ENCODE measurements at regions not wholly inside any gene's neighbourhood (a gene's known extent, or its start where the extent isn't known, plus 50 kb on each side); places are given as distances from the start of the nearest gene placed in this dataset.

DNA sequence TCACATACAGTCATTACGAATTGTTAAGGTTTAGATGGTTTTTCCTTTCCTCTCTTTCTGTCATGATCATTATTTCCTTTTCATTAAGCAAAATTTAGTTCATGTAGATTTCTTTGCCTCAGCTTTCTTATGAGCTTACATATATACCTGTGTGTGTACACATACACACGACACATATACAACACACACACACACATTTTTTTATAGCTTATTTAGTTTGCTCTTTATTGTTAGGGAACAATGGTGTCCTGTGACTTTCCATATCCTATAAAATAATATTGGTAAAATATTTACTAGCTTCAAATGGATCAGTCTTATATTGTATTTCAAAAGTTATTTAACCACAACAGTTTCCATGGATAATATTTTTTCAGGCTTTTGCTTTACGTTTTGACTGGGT lies 840.7 kb downstream of the PCDH18 start (continued):
- TF ChIP-seq NFXL1 (IDR thresholded peaks at IDR 0.05; ENCODE audit: borderline replicate concordance) (no peak), SMARCA5 (IDR thresholded peaks at IDR 0.05) (no peak), KAT2A (conservative IDR thresholded peaks at IDR 0.05; ENCODE audit: control insufficient read depth, low read depth, low read length) (no peak), MTA2 (IDR thresholded peaks at IDR 0.05; ENCODE audit: low read depth) (no peak)
- TF ChIP-seq, protein P1, sequence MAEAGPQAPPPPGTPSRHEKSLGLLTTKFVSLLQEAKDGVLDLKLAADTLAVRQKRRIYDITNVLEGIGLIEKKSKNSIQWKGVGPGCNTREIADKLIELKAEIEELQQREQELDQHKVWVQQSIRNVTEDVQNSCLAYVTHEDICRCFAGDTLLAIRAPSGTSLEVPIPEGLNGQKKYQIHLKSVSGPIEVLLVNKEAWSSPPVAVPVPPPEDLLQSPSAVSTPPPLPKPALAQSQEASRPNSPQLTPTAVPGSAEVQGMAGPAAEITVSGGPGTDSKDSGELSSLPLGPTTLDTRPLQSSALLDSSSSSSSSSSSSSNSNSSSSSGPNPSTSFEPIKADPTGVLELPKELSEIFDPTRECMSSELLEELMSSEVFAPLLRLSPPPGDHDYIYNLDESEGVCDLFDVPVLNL (IDR thresholded peaks at IDR 0.05; ENCODE audit: low read depth, low read length): no peak

DNA sequence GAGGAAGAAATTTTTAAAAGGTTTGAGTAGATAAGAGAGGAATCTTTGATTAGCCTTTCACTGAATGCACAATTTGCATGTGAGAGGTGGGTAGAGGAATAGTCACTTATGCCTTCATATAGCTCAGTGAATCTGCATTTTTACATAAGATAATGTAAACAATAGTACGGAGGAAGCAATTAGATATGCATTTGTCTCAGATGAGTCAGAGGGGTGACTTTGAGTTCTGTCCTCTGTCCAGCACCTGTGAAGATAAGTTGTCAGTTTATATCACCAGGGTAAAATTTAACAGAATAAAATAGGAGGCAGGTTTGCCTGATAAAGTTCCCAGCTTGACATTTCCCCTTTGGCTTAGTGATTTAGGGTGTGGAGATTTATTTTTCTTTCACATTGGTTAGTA lies 841.9 kb downstream of the PCDH18 start:
- H3K4me3 ChIP-seq: no peak overlapping the region
- no peaks in the 10 kb centered on the region for H3K36me3 ChIP-seq (ENCODE audit: control insufficient read depth in 2 of 2, insufficient read depth in 2 of 2, low read length in 1 of 2)
- no peak overlapping the region for H3K9ac ChIP-seq (ENCODE audit: control insufficient read depth, insufficient read depth, low read length)
- ChIA-PET RAD21 (ENCODE audit: unreplicated experiment) (interaction anchor here (1.0 to 1.7 kb wide), 4 partner anchors 8 to 174 kb away, joined by 3 read pairs; no protein-coding TSS in a partner anchor), POLR2A (interaction anchor here (0.8 to 1.3 kb wide), 2 partner anchors 10 to 39 kb away, joined by 3 read pairs; no protein-coding TSS in a partner anchor), CTCF (interaction anchor here (1.0 to 1.4 kb wide), 3 partner anchors 22 to 174 kb away, joined by 4 read pairs; no protein-coding TSS in a partner anchor), SMC1A (ENCODE audit: uncharacterized antibody, unreplicated experiment) (interaction anchor here (0.8 to 4.7 kb wide), 14 partner anchors 9 to 214 kb away, joined by 3 to 24 read pairs (median 5); no protein-coding TSS in a partner anchor)
- no peak overlapping the region for H3K27ac ChIP-seq (ENCODE audit: control insufficient read depth, insufficient read depth)
- WGBS (ENCODE audit: insufficient coverage, insufficient replicate concordance, low lambda C conversion rate, missing lambda C conversion rate): 45% methylated on average over 1 of the region's 1 CpG
- no peaks in the 10 kb centered on the region for H3K27me3 ChIP-seq (replicated peaks in 1 of 2; ENCODE audit: control insufficient read depth in 2 of 2, insufficient read depth in 2 of 2, low read length in 1 of 2)
- FAIRE-seq (no peak), DNase-seq (ENCODE audit: low read depth, low spot score) (no peak), ATAC-seq (peak; percentile 44)
- intact Hi-C loops (cut with micrococcal nuclease; ENCODE audit: unreplicated experiment): no loop called here
- H3K79me2 ChIP-seq (ENCODE audit: control insufficient read depth, insufficient read depth, low read length): no peaks in the 10 kb centered on the region
- no TSS peak for BruUV-seq (replicated peaks)
- in situ Hi-C loops (cut with MboI): no loop called here
- no peaks in the 10 kb centered on the region for H3K9me3 ChIP-seq (replicated peaks; ENCODE audit: control insufficient read depth, insufficient read depth, low read length)
- TF ChIP-seq LARP7 (IDR thresholded peaks at IDR 0.05) (no peak), MYC (IDR thresholded peaks at IDR 0.05; ENCODE audit: insufficient read depth, insufficient read length, insufficient replicate concordance, low read length, severe bottlenecking) (no peak), EZH2 (IDR thresholded peaks at IDR 0.05; ENCODE audit: borderline replicate concordance, control insufficient read depth, low read depth, low read length) (no peak), RFX5 (IDR thresholded peaks at IDR 0.05; ENCODE audit: low read depth, low read length) (no peak), JUND (IDR thresholded peaks at IDR 0.05; ENCODE audit: low read depth, low read length) (no peak), ZNF24 (IDR thresholded peaks at IDR 0.05) (no peak), ZBED1 (IDR thresholded peaks at IDR 0.05; ENCODE audit: borderline replicate concordance) (no peak)
- TF ChIP-seq, protein P2, sequence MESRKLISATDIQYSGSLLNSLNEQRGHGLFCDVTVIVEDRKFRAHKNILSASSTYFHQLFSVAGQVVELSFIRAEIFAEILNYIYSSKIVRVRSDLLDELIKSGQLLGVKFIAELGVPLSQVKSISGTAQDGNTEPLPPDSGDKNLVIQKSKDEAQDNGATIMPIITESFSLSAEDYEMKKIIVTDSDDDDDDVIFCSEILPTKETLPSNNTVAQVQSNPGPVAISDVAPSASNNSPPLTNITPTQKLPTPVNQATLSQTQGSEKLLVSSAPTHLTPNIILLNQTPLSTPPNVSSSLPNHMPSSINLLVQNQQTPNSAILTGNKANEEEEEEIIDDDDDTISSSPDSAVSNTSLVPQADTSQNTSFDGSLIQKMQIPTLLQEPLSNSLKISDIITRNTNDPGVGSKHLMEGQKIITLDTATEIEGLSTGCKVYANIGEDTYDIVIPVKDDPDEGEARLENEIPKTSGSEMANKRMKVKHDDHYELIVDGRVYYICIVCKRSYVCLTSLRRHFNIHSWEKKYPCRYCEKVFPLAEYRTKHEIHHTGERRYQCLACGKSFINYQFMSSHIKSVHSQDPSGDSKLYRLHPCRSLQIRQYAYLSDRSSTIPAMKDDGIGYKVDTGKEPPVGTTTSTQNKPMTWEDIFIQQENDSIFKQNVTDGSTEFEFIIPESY (IDR thresholded peaks at IDR 0.05): no peak
- H3K4me2 ChIP-seq (ENCODE audit: control insufficient read depth, insufficient read depth): no peak overlapping the region
- H2AFZ ChIP-seq (ENCODE audit: control insufficient read depth, low read depth, low read length): no peak overlapping the region
- no peaks in the 10 kb centered on the region for H4K20me1 ChIP-seq (ENCODE audit: control insufficient read depth, insufficient read depth)
- no peaks in the 10 kb centered on the region for H3K4me1 ChIP-seq (ENCODE audit: control insufficient read depth, insufficient read depth, low read length)
